NB4 (cell line): ENCODE measurements at regions not wholly inside any gene's neighbourhood (a gene's known extent, or its start where the extent isn't known, plus 50 kb on each side); places are given as distances from the start of the nearest gene placed in this dataset.

Experiments used
- MYC ChIP-seq: IDR thresholded peaks from 2 replicates; pipeline ENCODE4 v1.6.1; 2011; ENCODE audit warnings: low read depth, low read length
- POLR2A ChIP-seq: IDR thresholded peaks from 2 replicates; pipeline ENCODE4 v1.6.1; 2011; ENCODE audit warnings: mild to moderate bottlenecking; ENCODE audit not compliant: insufficient read length; ENCODE audit errors: extremely low read depth
- TF ChIP-seq, protein P1 (sequence below): IDR thresholded peaks from one replicate; pipeline ENCODE4 v1.5.1; 2012; ENCODE audit warnings: low read depth, low read length
- TF ChIP-seq, protein P2 (sequence below): IDR thresholded peaks from 2 replicates; pipeline ENCODE4 v1.6.1; 2011; ENCODE audit warnings: low read depth, low read length

DNA sequence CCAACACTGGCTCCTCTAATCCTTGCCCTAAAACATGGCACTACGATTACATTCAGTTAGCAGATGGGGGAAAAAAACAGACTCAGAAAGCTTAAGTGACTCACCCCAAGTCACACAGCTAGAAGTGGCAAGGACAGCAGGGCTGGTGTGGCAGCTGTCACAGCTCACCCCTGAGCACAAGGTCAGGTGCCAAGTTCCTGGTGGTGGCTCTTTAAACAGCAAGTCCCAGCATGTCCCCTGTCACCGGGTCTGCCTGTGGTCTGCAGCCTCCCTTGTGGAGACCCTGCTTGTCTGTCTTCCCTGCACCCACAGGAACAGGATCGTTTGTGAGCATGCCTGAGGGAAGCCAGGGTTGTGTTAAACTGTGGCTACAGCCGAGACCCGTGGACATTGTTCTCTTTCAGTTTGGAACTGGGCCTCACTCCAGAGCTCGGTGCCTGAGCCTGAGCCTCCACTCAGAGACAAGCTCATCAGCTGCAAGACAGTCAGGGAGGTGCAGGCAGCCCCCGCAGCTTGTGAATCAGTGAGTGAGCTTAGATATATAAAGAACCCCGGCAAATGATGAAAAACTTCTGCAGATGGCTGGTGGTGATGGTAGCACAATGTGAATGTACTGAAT, 260.8 kb downstream of the BCOR start:
- TF ChIP-seq, protein P1, sequence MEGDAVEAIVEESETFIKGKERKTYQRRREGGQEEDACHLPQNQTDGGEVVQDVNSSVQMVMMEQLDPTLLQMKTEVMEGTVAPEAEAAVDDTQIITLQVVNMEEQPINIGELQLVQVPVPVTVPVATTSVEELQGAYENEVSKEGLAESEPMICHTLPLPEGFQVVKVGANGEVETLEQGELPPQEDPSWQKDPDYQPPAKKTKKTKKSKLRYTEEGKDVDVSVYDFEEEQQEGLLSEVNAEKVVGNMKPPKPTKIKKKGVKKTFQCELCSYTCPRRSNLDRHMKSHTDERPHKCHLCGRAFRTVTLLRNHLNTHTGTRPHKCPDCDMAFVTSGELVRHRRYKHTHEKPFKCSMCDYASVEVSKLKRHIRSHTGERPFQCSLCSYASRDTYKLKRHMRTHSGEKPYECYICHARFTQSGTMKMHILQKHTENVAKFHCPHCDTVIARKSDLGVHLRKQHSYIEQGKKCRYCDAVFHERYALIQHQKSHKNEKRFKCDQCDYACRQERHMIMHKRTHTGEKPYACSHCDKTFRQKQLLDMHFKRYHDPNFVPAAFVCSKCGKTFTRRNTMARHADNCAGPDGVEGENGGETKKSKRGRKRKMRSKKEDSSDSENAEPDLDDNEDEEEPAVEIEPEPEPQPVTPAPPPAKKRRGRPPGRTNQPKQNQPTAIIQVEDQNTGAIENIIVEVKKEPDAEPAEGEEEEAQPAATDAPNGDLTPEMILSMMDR = no peak
- TF ChIP-seq POLR2A (no peak), MYC (no peak)
- TF ChIP-seq, protein P2, sequence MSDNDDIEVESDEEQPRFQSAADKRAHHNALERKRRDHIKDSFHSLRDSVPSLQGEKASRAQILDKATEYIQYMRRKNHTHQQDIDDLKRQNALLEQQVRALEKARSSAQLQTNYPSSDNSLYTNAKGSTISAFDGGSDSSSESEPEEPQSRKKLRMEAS = no peak
